NB4 (cell line): ENCODE measurements at regions not wholly inside any gene's neighbourhood (a gene's known extent, or its start where the extent isn't known, plus 50 kb on each side); places are given as distances from the start of the nearest gene placed in this dataset.
A peak's percentile ranks its signal among the peaks of the same experiment; 100 is the strongest.
"Not testable (repeated sequence)": the region's sequence is repeated elsewhere in the genome, so short reads cannot be mapped to it uniquely, and the experiment has no call there.

Experiments
- DNase-seq: peaks from one replicate; pipeline ENCODE4 v3.0.0; 2010; ENCODE audit warnings: low read depth
- H3K4me3 ChIP-seq: one replicate; pipeline ENCODE4 v1.5.1; 2011; ENCODE audit warnings: mild to moderate bottlenecking, low read depth, low read length, moderate library complexity
- CTCF ChIP-seq: IDR thresholded peaks from one replicate; pipeline ENCODE4 v1.5.1; 2012; ENCODE audit warnings: low read depth, low read length
- MAX ChIP-seq: IDR thresholded peaks from 2 replicates; pipeline ENCODE4 v1.6.1; 2011; ENCODE audit warnings: low read depth, low read length
- MYC ChIP-seq: IDR thresholded peaks from 2 replicates; pipeline ENCODE4 v1.6.1; 2011; ENCODE audit warnings: low read depth, low read length
- POLR2A ChIP-seq: IDR thresholded peaks from 2 replicates; pipeline ENCODE4 v1.6.1; 2011; ENCODE audit warnings: mild to moderate bottlenecking; ENCODE audit not compliant: insufficient read length; ENCODE audit errors: extremely low read depth

GRCh38 chr6:96391776-96392360 lies 129.7 kb upstream of the UFL1 start:
- no peak for TF ChIP-seq MYC
- no peak for TF ChIP-seq CTCF
- TF ChIP-seq MAX: no peak
- no peak for TF ChIP-seq POLR2A
- no peak overlapping the region for H3K4me3 ChIP-seq
- no peak for DNase-seq

- peak; percentile 14 for DNase-seq
- TF ChIP-seq MYC (no peak), CTCF (peak; percentile 7)
- H3K4me3 ChIP-seq: no peak overlapping the region
These were observed 126.9 kb upstream of the UFL1 start for GRCh38 chr6:96394727-96395126.

DNA sequence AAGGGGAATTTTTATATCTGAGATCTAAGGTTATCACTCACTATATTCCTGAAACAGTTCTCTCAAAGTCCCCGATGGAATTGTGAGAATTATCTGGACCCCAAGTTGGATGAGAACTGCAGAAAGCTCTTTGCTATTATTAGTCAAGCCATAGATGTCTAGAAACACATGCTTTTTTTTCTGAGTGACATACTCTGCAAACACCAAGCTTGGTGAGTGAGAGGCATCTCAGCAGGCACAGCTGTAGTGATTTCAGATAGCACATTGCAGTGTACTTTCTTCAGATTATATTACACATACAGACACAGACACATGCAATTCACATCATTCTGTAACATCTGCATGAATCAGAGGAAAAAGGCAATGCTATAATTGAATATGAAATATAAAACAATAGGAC lies 111.1 kb upstream of the UFL1 start:
- H3K4me3 ChIP-seq: no peak overlapping the region
- no peak for DNase-seq
- TF ChIP-seq MYC: no peak
- TF ChIP-seq CTCF: no peak
- no peak for TF ChIP-seq POLR2A
- no peak for TF ChIP-seq MAX

DNA sequence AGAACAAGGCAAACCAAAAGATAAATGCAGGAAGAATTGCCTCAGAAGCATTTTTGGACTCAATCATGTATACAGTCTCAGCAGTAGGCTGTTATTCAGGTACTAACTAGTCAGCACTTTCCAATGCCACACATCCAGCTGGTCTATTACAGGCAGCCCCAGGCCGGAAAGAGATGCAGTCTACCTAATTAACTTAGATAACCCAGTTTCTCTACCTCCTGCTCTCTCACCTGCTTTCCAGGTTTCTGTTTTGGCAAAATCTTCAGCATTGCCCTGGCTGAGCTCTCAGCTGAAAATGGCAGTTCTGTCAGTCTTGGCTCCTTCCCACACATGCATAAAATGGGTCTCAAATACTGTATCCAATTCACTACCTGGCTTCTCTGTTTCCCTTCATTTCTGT lies 101.3 kb upstream of the UFL1 start:
- TF ChIP-seq POLR2A (no peak), MYC (no peak)
- H3K4me3 ChIP-seq: no peak overlapping the region
- no peak for DNase-seq

DNA sequence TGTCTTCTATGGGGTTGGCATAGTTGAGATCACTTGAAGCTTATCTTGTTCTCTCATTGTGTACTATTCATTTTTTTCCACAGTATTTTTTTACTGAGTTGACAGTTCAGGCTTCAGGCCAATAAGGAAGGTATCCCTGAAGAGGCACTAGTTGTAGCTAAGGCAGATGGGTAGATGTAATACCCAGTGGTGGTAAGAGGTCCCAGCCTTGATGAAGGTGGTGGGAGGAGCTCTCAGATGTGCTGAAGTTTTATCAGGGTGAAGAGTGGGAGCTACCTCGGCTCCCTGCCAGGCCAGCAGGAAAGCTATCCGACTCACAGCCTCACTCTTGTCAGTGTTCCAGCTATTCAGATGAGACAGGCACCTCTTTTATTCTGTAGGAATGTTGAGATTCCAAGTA lies 87.7 kb upstream of the UFL1 start:
- H3K4me3 ChIP-seq: no peak overlapping the region
- no peak for DNase-seq
- TF ChIP-seq POLR2A (no peak), CTCF (no peak), MAX (no peak), MYC (no peak)

DNA sequence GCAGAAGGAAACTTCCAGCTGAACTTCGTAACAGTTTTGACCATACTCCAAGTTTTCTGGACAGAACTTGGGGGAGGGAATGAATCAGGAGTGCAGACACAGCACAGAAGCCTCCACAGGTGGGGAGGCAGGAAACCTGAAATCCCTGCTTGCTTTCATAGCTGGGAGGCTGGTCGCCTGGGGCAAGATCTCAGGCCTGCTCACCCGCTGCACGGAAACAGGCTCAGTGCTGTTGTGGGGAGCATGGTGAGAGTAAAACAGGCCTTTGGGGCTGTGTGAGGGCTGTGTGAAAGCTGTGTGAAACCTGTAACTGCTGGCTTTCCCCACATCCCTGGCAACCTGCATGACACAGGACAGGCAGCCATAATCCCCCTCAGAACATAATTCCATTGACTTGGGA lies 85.2 kb upstream of the UFL1 start:
- no peak overlapping the region for H3K4me3 ChIP-seq
- no peak for DNase-seq
- TF ChIP-seq MYC (no peak), CTCF (no peak), MAX (no peak), POLR2A (no peak)

DNA sequence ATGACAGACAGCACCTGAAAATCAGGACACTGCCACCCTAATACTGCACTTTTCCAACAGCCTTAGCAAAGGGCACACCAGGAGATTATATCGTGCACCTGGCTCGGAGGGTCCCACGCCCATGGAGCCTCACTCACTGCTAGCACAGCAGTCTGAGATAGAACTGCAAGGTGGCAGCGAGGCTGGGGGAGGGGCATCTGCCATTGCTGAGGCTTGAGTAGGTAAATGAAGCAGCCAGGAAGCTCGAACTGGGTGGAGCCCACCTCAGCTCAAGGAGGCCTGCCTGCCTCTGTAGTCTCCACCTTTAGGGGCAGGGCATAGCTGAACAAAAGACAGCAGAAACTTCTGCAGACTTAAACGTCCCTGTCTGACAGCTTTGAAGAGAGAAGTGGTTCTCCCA lies 84.4 kb upstream of the UFL1 start:
- not testable (repeated sequence) for DNase-seq

More for the DNA sequence above, 84.4 kb upstream of the UFL1 start:
- H3K4me3 ChIP-seq: not testable (repeated sequence)
